Bronchial epithelial cell (primary cell): ENCODE measurements at regions not wholly inside any gene's neighbourhood (a gene's known extent, or its start where the extent isn't known, plus 50 kb on each side); places are given as distances from the start of the nearest gene placed in this dataset.

Source experiments
- DNase-seq: peaks from one replicate; pipeline ENCODE4 v3.0.0-alpha.2; 2010; ENCODE audit warnings: low read depth
- FAIRE-seq: peaks from 2 replicates; lab custom pipeline; 2011; peaks lifted over from hg19 to GRCh38; lab: Jason Lieb, UNC
- H3K27me3 ChIP-seq: 2 replicates; pipeline ENCODE4 v1.5.1; 2011; ENCODE audit warnings: low read length; ENCODE audit not compliant: control insufficient read depth, insufficient read depth
- H3K36me3 ChIP-seq: 2 replicates; pipeline ENCODE4 v1.5.1; 2011; ENCODE audit warnings: low read length; ENCODE audit not compliant: control insufficient read depth, insufficient read depth
- H3K4me3 ChIP-seq: 2 replicates; pipeline ENCODE4 v1.5.1; 2011; ENCODE audit warnings: mild to moderate bottlenecking, low read depth, low read length, control low read depth
- CTCF ChIP-seq: IDR thresholded peaks from 2 replicates; pipeline ENCODE4 v1.5.1; 2011; ENCODE audit warnings: mild to moderate bottlenecking, moderate library complexity, low read length, control low read depth, inconsistent platforms; ENCODE audit not compliant: insufficient read depth, severe bottlenecking

- no peaks in the 10 kb centered on the region for H3K27me3 ChIP-seq
- no peaks in the 10 kb centered on the region for H3K36me3 ChIP-seq
- no peak overlapping the region for H3K4me3 ChIP-seq
- FAIRE-seq (no peak), DNase-seq (no peak)
- no peak for TF ChIP-seq CTCF
Observed at GRCh38 chrY:14330362-14330761, 194.0 kb upstream of the NLGN4Y start.

- Histone ChIP-seq H3K4me3 (no peak overlapping the region), H3K36me3 (no peaks in the 10 kb centered on the region), H3K27me3 (no peaks in the 10 kb centered on the region)
- FAIRE-seq (no peak), DNase-seq (no peak)
- no peak for TF ChIP-seq CTCF
Observed at GRCh38 chrY:14339524-14339923, 184.8 kb upstream of the NLGN4Y start.

- Histone ChIP-seq H3K27me3 (no peaks in the 10 kb centered on the region), H3K36me3 (no peaks in the 10 kb centered on the region), H3K4me3 (no peak overlapping the region)
- TF ChIP-seq CTCF = no peak
- DNase-seq = peak; percentile 91
- no peak for FAIRE-seq
Observed at GRCh38 chrY:14340459-14341143, 183.7 kb upstream of the NLGN4Y start.

GRCh38 chrY:14344648-14345333, 179.5 kb upstream of the NLGN4Y start:
- DNase-seq (peak; percentile 91), FAIRE-seq (no peak)
- Histone ChIP-seq H3K4me3 (no peak overlapping the region), H3K27me3 (no peaks in the 10 kb centered on the region), H3K36me3 (no peaks in the 10 kb centered on the region)
- TF ChIP-seq CTCF = no peak

GRCh38 chrY:14351590-14351989, 172.7 kb upstream of the NLGN4Y start:
- H3K4me3 ChIP-seq = no peak overlapping the region
- no peak for TF ChIP-seq CTCF
- H3K27me3 ChIP-seq = no peaks in the 10 kb centered on the region
- DNase-seq (peak; percentile 27), FAIRE-seq (no peak)
- H3K36me3 ChIP-seq = no peaks in the 10 kb centered on the region
